Naive B cell (primary cell): ENCODE measurements at regions not wholly inside any gene's neighbourhood (a gene's known extent, or its start where the extent isn't known, plus 50 kb on each side); places are given as distances from the start of the nearest gene placed in this dataset.

Experiments used
- ATAC-seq, 2 donors: fragments of 150-1000 bp; cut with Tn5 transposase; 2 replicates each; pipeline ENCODE4 v1.10.0; 2021; ENCODE audit warnings: low read depth in 2 of 2, mild to moderate bottlenecking in 2 of 2, moderate library complexity in 2 of 2
- DNase-seq: peaks from one replicate; pipeline ENCODE4 v3.0.0; 2022
- H3K27ac Mint-ChIP-seq, 6 donors: one replicate each; pipeline ENCODE4 v1.8.0; 2020 to 2022; ENCODE audit warnings: mild to moderate bottlenecking in 6 of 6, mixed read lengths in 6 of 6, moderate library complexity in 5 of 6, inconsistent platforms in 2 of 6
- H3K27me3 Mint-ChIP-seq, 3 donors: one replicate each; pipeline ENCODE4 v1.8.0; 2021 to 2022; ENCODE audit warnings: mixed read lengths in 3 of 3, mild to moderate bottlenecking in 1 of 3
- H3K36me3 Mint-ChIP-seq, 2 donors: one replicate each; pipeline ENCODE4 v1.8.0; 2020 to 2022; ENCODE audit warnings: mixed read lengths in 2 of 2, inconsistent platforms in 1 of 2, mild to moderate bottlenecking in 1 of 2
- H3K4me1 Mint-ChIP-seq, 3 donors: one replicate each; pipeline ENCODE4 v1.8.0; 2020 to 2022; ENCODE audit warnings: mixed read lengths in 3 of 3, inconsistent platforms in 1 of 3, mild to moderate bottlenecking in 1 of 3, moderate library complexity in 1 of 3
- H3K4me3 Mint-ChIP-seq, 8 donors: one replicate each; pipeline ENCODE4 v1.8.0; 2020 to 2022; ENCODE audit warnings: mild to moderate bottlenecking in 8 of 8, mixed read lengths in 8 of 8, moderate library complexity in 8 of 8, inconsistent platforms in 2 of 8
- H3K9me3 Mint-ChIP-seq, 7 donors: one replicate each; pipeline ENCODE4 v1.8.0; 2020 to 2022; ENCODE audit warnings: mixed read lengths in 7 of 7, mild to moderate bottlenecking in 5 of 7, inconsistent platforms in 2 of 7, moderate library complexity in 1 of 7

DNA sequence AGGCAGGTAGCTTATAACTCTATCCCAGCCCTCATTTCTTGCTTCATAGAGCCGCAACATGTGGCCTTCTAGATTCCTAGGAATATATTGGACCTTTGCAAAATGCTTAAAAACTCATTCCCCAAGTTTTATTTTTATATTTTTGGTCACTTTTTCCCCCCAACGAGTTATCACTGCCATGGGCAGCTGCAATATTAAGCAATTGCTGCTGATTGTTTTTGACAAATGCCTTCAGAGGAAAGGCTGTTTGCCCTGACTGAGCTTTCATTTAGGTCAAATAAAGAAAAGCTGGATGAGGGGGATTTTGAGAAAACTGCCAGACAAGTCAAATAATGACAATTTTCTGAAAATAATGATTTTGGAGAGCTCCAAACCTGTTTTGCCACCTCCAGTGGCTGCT lies 976.9 kb upstream of the MBL2 start:
- peaks cover 4 to 21% (median 5%) of the 10 kb centered on the region in 7 donors for H3K9me3 Mint-ChIP-seq
- no peak for DNase-seq
- no peaks in the 10 kb centered on the region for H3K27me3 Mint-ChIP-seq
- H3K4me3 Mint-ChIP-seq: no peak overlapping the region
- no peak overlapping the region for H3K27ac Mint-ChIP-seq
- H3K4me1 Mint-ChIP-seq: no peaks in the 10 kb centered on the region
- no peaks in the 10 kb centered on the region for H3K36me3 Mint-ChIP-seq
- no peak for ATAC-seq

DNA sequence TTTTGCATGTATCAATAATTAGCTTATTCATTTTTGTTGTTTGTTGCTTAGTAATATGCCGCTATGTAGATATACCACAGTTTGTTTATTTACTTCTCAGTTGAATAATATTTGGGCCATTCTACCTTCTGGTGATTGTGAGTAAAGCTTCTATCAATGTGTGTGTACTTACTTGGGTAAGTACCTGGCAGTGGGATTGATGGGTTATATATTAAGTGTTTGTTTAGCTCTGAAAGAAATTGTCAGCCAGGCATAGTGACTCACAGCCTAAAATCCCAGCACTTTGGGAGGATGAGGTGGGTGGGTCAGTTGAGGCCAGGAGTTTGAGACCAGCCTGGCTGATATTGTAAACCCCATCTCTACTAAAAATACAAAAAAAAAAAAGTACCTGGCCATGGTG lies 975.7 kb upstream of the MBL2 start:
- Mint-ChIP-seq H3K27ac (no peak overlapping the region), H3K36me3 (no peaks in the 10 kb centered on the region), H3K9me3 (peaks cover 5 to 21% (median 10%) of the 10 kb centered on the region in 7 donors), H3K27me3 (no peaks in the 10 kb centered on the region), H3K4me1 (no peaks in the 10 kb centered on the region), H3K4me3 (no peak overlapping the region)
- ATAC-seq (no peak), DNase-seq (no peak)

GRCh38 chr10:53744746-53745145 lies 972.2 kb upstream of the MBL2 start:
- DNase-seq: no peak
- Mint-ChIP-seq H3K27me3 (no peaks in the 10 kb centered on the region), H3K36me3 (no peaks in the 10 kb centered on the region), H3K27ac (no peak overlapping the region), H3K4me1 (no peaks in the 10 kb centered on the region), H3K4me3 (no peak overlapping the region), H3K9me3 (peaks cover 5 to 16% (median 10%) of the 10 kb centered on the region in 7 donors)
- no peak for ATAC-seq

DNA sequence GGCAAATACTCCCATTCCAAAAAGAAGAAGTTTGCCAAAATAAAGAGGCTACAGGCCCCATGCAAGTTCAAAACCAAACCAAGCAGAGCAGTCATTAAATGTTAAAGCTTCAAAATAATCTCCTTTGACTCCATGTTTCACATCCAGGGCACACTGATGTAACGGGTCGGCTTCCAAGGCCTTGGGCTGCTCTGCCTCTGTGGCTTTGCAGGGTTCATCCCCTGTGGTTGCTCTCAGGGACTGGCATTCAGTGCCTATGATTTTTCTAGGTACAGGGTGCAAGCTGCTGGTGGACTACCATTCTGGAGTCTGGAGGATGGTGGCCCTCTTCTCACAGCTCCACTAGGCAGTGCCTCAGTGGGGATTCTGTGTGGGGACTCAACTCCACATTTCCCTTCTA lies 971.6 kb upstream of the MBL2 start:
- ATAC-seq (no peak), DNase-seq (no peak)
- Mint-ChIP-seq H3K36me3 (no peaks in the 10 kb centered on the region), H3K9me3 (peaks cover 4 to 11% (median 9%) of the 10 kb centered on the region in 7 donors), H3K27me3 (no peaks in the 10 kb centered on the region), H3K4me1 (no peaks in the 10 kb centered on the region), H3K4me3 (no peak overlapping the region), H3K27ac (no peak overlapping the region)

DNA sequence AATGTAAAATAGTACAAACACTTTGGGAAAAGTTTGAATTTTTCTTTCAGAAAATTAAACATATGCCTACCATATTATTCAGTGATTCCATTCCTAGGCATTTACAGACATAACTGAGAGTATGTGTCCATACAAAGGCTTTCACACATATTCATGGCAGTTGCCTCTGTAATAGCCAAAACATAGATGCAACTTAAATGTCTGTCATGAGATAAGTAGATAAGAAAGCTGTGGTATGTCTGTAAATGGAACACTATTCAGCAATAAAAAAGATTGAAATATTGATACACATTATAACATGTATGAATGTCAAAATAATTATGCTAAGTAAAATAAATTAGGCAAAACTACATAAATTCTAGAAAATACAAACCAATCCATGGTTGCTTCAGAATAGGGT lies 964.5 kb upstream of the MBL2 start:
- no peaks in the 10 kb centered on the region for H3K4me1 Mint-ChIP-seq
- ATAC-seq (no peak), DNase-seq (no peak)
- H3K27ac Mint-ChIP-seq: no peak overlapping the region
- no peak overlapping the region for H3K4me3 Mint-ChIP-seq
- no peaks in the 10 kb centered on the region for H3K27me3 Mint-ChIP-seq
- H3K9me3 Mint-ChIP-seq: peaks cover 0 to 3% (median 2%) of the 10 kb centered on the region in 7 donors
- no peaks in the 10 kb centered on the region for H3K36me3 Mint-ChIP-seq

DNA sequence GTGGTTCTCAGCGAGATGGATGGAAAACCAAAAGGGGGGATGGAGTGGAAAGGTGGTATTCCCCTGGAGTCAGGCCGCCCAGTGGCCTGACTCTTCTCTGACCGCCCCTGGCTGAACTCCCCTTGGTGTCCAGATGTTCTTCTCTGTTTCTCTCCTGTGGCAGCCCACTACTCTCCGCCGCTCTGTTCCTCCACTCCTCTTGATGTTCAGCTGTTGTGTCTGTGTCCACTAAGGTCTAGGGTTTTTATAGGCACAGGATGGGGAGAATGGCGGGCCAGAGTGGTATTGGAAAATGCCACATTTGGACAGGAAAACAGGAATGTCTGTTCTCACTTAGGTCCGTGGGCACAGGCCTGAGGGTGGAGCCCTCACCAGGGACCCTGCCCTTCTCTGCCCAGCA lies 954.3 kb upstream of the MBL2 start:
- DNase-seq (no peak), ATAC-seq (no peak)
- Mint-ChIP-seq H3K4me1 (no peaks in the 10 kb centered on the region), H3K27me3 (no peaks in the 10 kb centered on the region), H3K36me3 (no peaks in the 10 kb centered on the region), H3K4me3 (no peak overlapping the region), H3K27ac (no peak overlapping the region), H3K9me3 (peaks cover 0 to 5% (median 2%) of the 10 kb centered on the region in 7 donors)

DNA sequence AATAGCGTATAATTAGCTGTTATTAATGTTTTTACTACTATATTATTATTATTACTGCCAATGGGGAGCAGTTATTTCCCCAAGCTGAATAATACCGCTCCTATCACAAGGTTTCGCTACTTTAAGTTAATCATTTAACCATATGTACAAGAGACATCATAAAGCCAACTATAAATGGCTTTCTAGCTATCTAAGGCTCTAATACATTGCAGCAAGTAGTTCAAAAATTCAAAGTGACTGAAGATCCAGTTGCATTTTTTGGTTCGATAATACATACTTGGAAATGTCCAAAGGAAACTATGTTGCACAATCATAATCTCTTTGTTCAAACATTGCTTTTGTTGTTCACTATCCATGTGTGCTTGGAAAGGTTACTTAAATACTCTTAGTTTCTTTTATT lies 952.0 kb upstream of the MBL2 start:
- DNase-seq (no peak), ATAC-seq (no peak)
- H3K4me3 Mint-ChIP-seq: no peak overlapping the region
- no peak overlapping the region for H3K27ac Mint-ChIP-seq
- H3K4me1 Mint-ChIP-seq: no peaks in the 10 kb centered on the region
- peaks cover 0 to 2% (median 0%) of the 10 kb centered on the region in 7 donors for H3K9me3 Mint-ChIP-seq
- H3K36me3 Mint-ChIP-seq: no peaks in the 10 kb centered on the region
- no peaks in the 10 kb centered on the region for H3K27me3 Mint-ChIP-seq

DNA sequence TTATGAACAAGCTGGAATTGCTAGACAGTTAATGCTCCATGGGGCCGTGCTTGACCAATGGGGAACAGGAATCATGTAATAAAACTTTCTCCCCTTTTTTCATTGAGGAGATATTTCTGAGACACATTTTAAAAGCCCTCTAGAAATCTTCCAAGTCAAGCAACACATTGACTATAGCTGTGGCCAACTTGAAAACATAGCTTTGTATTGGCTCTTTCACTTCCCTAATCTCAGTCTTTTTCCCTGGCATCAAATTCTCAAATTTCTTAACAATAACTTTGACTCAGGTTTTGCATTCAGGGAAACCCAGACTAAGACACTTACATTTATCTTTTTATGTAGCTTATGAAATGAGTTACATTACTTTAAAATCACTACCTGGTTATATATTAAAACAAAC lies 947.1 kb upstream of the MBL2 start:
- Mint-ChIP-seq H3K9me3 (peaks cover 0 to 3% (median 0%) of the 10 kb centered on the region in 7 donors), H3K4me3 (no peak overlapping the region), H3K27me3 (no peaks in the 10 kb centered on the region), H3K27ac (no peak overlapping the region), H3K36me3 (no peaks in the 10 kb centered on the region), H3K4me1 (no peaks in the 10 kb centered on the region)
- ATAC-seq: no peak
- DNase-seq: no peak

- Mint-ChIP-seq H3K9me3 (peaks cover 0 to 1% (median 0%) of the 10 kb centered on the region in 7 donors), H3K36me3 (no peaks in the 10 kb centered on the region), H3K4me3 (no peak overlapping the region), H3K27me3 (no peaks in the 10 kb centered on the region), H3K27ac (no peak overlapping the region), H3K4me1 (no peaks in the 10 kb centered on the region)
- ATAC-seq (no peak), DNase-seq (no peak)
Observed at GRCh38 chr10:53716156-53716555, 943.6 kb upstream of the MBL2 start.

DNA sequence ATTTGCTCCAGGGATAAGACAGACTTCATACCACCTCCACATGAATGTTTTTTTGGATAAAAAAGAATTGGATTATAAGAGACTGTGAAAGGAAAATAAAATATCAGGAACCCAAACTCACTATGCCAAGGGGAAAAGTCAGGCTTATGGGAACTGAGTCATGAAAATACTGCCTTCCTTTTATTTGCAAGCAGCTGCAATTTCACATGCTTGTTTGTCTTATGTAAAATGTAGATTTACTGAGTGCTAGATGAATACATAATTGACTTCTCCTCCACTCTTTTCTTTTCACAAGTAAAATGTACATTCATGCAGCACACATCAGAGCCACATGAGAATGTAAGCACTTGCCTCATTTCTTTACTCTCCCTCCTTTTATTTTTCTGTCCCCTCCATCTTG lies 940.8 kb upstream of the MBL2 start:
- H3K27ac Mint-ChIP-seq: no peak overlapping the region
- no peak for ATAC-seq

GRCh38 chr10:53702489-53702888 lies 929.9 kb upstream of the MBL2 start:
- H3K4me3 Mint-ChIP-seq: no peak overlapping the region
- H3K9me3 Mint-ChIP-seq: peaks cover 0 to 9% (median 3%) of the 10 kb centered on the region in 7 donors
- H3K27ac Mint-ChIP-seq: no peak overlapping the region
- DNase-seq: no peak
- no peaks in the 10 kb centered on the region for H3K27me3 Mint-ChIP-seq
- H3K4me1 Mint-ChIP-seq: no peaks in the 10 kb centered on the region
- H3K36me3 Mint-ChIP-seq: no peaks in the 10 kb centered on the region
- no peak for ATAC-seq

More for the DNA sequence above, 940.8 kb upstream of the MBL2 start:
- peaks cover 0 to 5% (median 0%) of the 10 kb centered on the region in 7 donors for H3K9me3 Mint-ChIP-seq
- H3K4me3 Mint-ChIP-seq: no peak overlapping the region
- no peaks in the 10 kb centered on the region for H3K4me1 Mint-ChIP-seq
- DNase-seq: no peak
- no peaks in the 10 kb centered on the region for H3K36me3 Mint-ChIP-seq
- no peaks in the 10 kb centered on the region for H3K27me3 Mint-ChIP-seq

- no peak for ATAC-seq
- peaks cover 0 to 5% (median 3%) of the 10 kb centered on the region in 7 donors for H3K9me3 Mint-ChIP-seq
- no peaks in the 10 kb centered on the region for H3K36me3 Mint-ChIP-seq
- DNase-seq: no peak
- H3K4me1 Mint-ChIP-seq: no peaks in the 10 kb centered on the region
- H3K27me3 Mint-ChIP-seq: no peaks in the 10 kb centered on the region
- H3K4me3 Mint-ChIP-seq: no peak overlapping the region
- no peak overlapping the region for H3K27ac Mint-ChIP-seq
Observed at GRCh38 chr10:53701213-53701612, 928.6 kb upstream of the MBL2 start.

- no peak overlapping the region for H3K27ac Mint-ChIP-seq
- DNase-seq (no peak), ATAC-seq (no peak)
- H3K4me1 Mint-ChIP-seq: no peaks in the 10 kb centered on the region
- no peaks in the 10 kb centered on the region for H3K36me3 Mint-ChIP-seq
- no peak overlapping the region for H3K4me3 Mint-ChIP-seq
- peaks cover 0 to 5% (median 3%) of the 10 kb centered on the region in 7 donors for H3K9me3 Mint-ChIP-seq
- no peaks in the 10 kb centered on the region for H3K27me3 Mint-ChIP-seq
Observed at GRCh38 chr10:53700278-53700677, 927.7 kb upstream of the MBL2 start.

GRCh38 chr10:53699684-53700083 lies 927.1 kb upstream of the MBL2 start:
- H3K27me3 Mint-ChIP-seq: no peaks in the 10 kb centered on the region
- no peak overlapping the region for H3K4me3 Mint-ChIP-seq
- DNase-seq (no peak), ATAC-seq (no peak)
- H3K36me3 Mint-ChIP-seq: no peaks in the 10 kb centered on the region
- H3K27ac Mint-ChIP-seq: no peak overlapping the region
- H3K9me3 Mint-ChIP-seq: peaks cover 0 to 5% (median 2%) of the 10 kb centered on the region in 7 donors
- H3K4me1 Mint-ChIP-seq: no peaks in the 10 kb centered on the region

DNA sequence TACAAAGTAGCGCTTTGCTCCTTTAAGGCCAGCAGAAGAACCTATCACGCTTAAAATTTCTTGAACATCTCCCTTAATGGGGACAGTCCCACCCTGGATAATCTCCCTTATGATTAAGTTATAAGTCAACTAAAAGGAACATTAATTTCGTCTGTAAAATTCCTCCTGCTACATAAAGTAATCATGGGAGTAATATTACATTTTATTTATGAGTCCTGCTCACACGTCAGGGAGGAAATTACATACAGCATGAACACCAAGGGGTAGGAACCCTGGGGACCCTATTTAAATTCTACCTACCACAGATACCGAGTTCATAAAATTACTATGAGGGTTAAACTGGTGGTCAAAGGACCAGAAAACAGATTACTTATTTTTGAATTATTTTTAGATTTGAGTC lies 926.6 kb upstream of the MBL2 start:
- H3K36me3 Mint-ChIP-seq: no peaks in the 10 kb centered on the region
- ATAC-seq (no peak), DNase-seq (no peak)
- peaks cover 0 to 6% (median 2%) of the 10 kb centered on the region in 7 donors for H3K9me3 Mint-ChIP-seq
- H3K27me3 Mint-ChIP-seq: no peaks in the 10 kb centered on the region
- no peak overlapping the region for H3K4me3 Mint-ChIP-seq
- no peak overlapping the region for H3K27ac Mint-ChIP-seq
- H3K4me1 Mint-ChIP-seq: no peaks in the 10 kb centered on the region
